H1 (cell line): ENCODE measurements at regions not wholly inside any gene's neighbourhood (a gene's known extent, or its start where the extent isn't known, plus 50 kb on each side); places are given as distances from the start of the nearest gene placed in this dataset.

ENCODE experiments used
- CHD7 ChIP-seq: fragments of 300-600 bp; sonication (generic); IDR thresholded peaks from 2 replicates; pipeline ENCODE4 v1.7.1; 2012; ENCODE audit warnings: low read length, moderate library complexity, mild to moderate bottlenecking, inconsistent platforms; ENCODE audit not compliant: insufficient replicate concordance
- JUN ChIP-seq: IDR thresholded peaks from 2 replicates; pipeline ENCODE4 v1.6.1; 2011; ENCODE audit warnings: low read depth, mild to moderate bottlenecking, improper control_type of control experiment, low read length
- SIN3A ChIP-seq, 2 experiments: IDR thresholded peaks in 1 of 2; conservative IDR thresholded peaks in 1 of 2; 2 replicates each; pipeline ENCODE4 v1.6.1; 2011 to 2012; ENCODE audit warnings: low read length in 2 of 2, improper control_type of control experiment in 1 of 2, low read depth in 1 of 2, mild to moderate bottlenecking in 1 of 2
- TAF1 ChIP-seq: IDR thresholded peaks from 2 replicates; pipeline ENCODE4 v1.6.1; 2011; ENCODE audit warnings: mild to moderate bottlenecking, low read depth, low read length
- TCF12 ChIP-seq: IDR thresholded peaks from 2 replicates; pipeline ENCODE4 v1.6.1; 2011; ENCODE audit warnings: low read depth, mild to moderate bottlenecking, low read length

GRCh38 chr14:51173863-51174262, 66.2 kb upstream of the TMX1 start (continued):
- TF ChIP-seq CHD7 (no peak), SIN3A (conservative IDR thresholded peaks at IDR 0.05 in 1 of 2, IDR thresholded peaks at IDR 0.05 in 1 of 2; ENCODE audit: low read depth in 1 of 2, low read length in 2 of 2) (no peak), TCF12 (no peak), TAF1 (no peak), JUN (no peak)
- TF ChIP-seq, all 59 proteins: peak for 0
